Nephron progenitor cell (in vitro differentiated cells): ENCODE measurements at regions not wholly inside any gene's neighbourhood (a gene's known extent, or its start where the extent isn't known, plus 50 kb on each side); places are given as distances from the start of the nearest gene placed in this dataset.
"Not testable (repeated sequence)": the region's sequence is repeated elsewhere in the genome, so short reads cannot be mapped to it uniquely, and the experiment has no call there.

Experiments used
- DNase-seq: peaks from one replicate; pipeline ENCODE4 v3.0.0; 2021
- H3K27ac Mint-ChIP-seq: 2 replicates; pipeline ENCODE4 v1.8.0; 2021; ENCODE audit warnings: mild to moderate bottlenecking, moderate library complexity, mixed read lengths
- H3K27me3 Mint-ChIP-seq: 2 replicates; pipeline ENCODE4 v1.8.0; 2021; ENCODE audit warnings: mild to moderate bottlenecking, low read depth, mixed read lengths; ENCODE audit not compliant: poor library complexity
- H3K36me3 Mint-ChIP-seq: 2 replicates; pipeline ENCODE4 v1.8.0; 2021; ENCODE audit warnings: low read depth, mixed read lengths
- H3K4me1 Mint-ChIP-seq: 2 replicates; pipeline ENCODE4 v1.8.0; 2021; ENCODE audit warnings: mixed read lengths
- H3K4me3 Mint-ChIP-seq: 2 replicates; pipeline ENCODE4 v1.8.0; 2021; ENCODE audit warnings: mild to moderate bottlenecking, moderate library complexity, mixed read lengths
- H3K9me3 Mint-ChIP-seq: 2 replicates; pipeline ENCODE4 v1.8.0; 2021; ENCODE audit warnings: mild to moderate bottlenecking, moderate library complexity, mixed read lengths
- TF ChIP-seq, protein P1 (sequence below): fragments of 200-600 bp; sonication (generic); IDR thresholded peaks from 2 replicates; pipeline ENCODE4 v1.5.0; 2021; ENCODE audit warnings: antibody characterized with exemption

DNA sequence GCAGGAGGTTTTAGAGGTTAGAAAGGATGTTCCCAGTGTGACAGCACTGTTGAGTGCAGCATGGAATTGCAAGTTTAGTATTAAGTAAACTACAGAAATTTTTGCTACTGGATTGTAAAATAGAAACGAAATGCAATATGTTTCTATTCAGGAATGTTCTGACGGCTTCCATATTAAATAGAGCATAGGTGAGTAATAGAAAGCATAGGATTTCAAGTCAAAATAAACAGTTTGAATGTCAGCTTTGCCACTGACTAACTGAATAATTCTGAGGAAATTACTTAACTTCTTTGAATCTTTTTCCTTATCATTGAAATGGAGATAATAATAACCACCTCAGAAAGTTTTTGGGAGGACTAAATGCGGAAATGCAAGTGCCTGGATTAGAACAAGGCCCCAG lies 331.9 kb upstream of the GK2 start:
- H3K36me3 Mint-ChIP-seq = no peaks in the 10 kb centered on the region
- no peak overlapping the region for H3K27ac Mint-ChIP-seq

DNA sequence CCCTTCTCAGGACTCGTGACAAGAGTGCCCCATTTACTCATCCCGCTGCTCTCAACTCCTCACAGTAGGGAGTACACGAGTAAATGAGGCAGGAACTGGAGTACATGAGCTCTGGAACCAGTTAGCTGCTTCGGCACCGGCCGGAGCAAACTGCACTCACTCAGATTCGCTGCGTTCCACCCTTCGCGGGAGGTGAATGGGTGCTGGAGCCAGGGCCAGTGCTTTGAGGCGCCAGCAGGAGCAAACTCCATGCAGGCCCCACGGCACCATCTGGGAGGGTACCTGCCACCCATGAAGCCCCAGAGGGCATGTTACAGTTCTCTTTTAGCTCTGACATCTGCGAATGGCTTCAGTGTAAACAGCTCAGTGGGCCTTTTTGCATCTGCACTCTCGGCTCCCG lies 315.5 kb upstream of the GK2 start:
- no peaks in the 10 kb centered on the region for H3K27me3 Mint-ChIP-seq
- H3K36me3 Mint-ChIP-seq = no peaks in the 10 kb centered on the region
- no peaks in the 10 kb centered on the region for H3K4me1 Mint-ChIP-seq
- peak; percentile 3 for DNase-seq
- TF ChIP-seq, protein P1, sequence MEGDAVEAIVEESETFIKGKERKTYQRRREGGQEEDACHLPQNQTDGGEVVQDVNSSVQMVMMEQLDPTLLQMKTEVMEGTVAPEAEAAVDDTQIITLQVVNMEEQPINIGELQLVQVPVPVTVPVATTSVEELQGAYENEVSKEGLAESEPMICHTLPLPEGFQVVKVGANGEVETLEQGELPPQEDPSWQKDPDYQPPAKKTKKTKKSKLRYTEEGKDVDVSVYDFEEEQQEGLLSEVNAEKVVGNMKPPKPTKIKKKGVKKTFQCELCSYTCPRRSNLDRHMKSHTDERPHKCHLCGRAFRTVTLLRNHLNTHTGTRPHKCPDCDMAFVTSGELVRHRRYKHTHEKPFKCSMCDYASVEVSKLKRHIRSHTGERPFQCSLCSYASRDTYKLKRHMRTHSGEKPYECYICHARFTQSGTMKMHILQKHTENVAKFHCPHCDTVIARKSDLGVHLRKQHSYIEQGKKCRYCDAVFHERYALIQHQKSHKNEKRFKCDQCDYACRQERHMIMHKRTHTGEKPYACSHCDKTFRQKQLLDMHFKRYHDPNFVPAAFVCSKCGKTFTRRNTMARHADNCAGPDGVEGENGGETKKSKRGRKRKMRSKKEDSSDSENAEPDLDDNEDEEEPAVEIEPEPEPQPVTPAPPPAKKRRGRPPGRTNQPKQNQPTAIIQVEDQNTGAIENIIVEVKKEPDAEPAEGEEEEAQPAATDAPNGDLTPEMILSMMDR = no peak
- no peak overlapping the region for H3K27ac Mint-ChIP-seq
- H3K4me3 Mint-ChIP-seq = no peak overlapping the region
- peaks cover 18% of the 10 kb centered on the region for H3K9me3 Mint-ChIP-seq

More for the DNA sequence above, 331.9 kb upstream of the GK2 start:
- TF ChIP-seq, protein P1 = no peak
- H3K4me1 Mint-ChIP-seq = no peaks in the 10 kb centered on the region
- no peaks in the 10 kb centered on the region for H3K9me3 Mint-ChIP-seq
- H3K4me3 Mint-ChIP-seq = no peak overlapping the region
- DNase-seq = no peak
- H3K27me3 Mint-ChIP-seq = peaks cover 2% of the 10 kb centered on the region

DNA sequence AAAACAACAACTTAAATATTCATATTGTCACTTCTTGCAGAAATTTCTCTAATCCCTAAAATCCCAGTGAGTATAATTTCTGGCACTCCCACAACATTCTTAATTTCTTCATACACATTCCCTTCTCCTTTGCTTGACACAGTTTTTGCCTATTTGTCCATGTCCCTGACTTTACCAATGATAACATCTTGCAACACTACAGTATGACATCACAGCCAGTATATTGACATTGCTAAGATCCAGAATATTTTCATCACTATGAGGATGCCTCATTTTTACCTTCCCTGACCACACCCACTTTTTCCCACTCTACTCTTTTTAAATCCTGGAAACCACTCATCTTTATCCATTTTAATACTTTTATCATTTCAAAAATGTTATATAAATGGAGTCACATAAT lies 292.3 kb upstream of the GK2 start:
- no peak overlapping the region for H3K27ac Mint-ChIP-seq
- H3K4me3 Mint-ChIP-seq = no peak overlapping the region
- H3K36me3 Mint-ChIP-seq = peaks cover 6% of the 10 kb centered on the region
- H3K9me3 Mint-ChIP-seq = peaks cover 8% of the 10 kb centered on the region
- TF ChIP-seq, protein P1 = no peak
- peaks cover 4% of the 10 kb centered on the region for H3K27me3 Mint-ChIP-seq
- no peak for DNase-seq
- H3K4me1 Mint-ChIP-seq = no peaks in the 10 kb centered on the region

DNA sequence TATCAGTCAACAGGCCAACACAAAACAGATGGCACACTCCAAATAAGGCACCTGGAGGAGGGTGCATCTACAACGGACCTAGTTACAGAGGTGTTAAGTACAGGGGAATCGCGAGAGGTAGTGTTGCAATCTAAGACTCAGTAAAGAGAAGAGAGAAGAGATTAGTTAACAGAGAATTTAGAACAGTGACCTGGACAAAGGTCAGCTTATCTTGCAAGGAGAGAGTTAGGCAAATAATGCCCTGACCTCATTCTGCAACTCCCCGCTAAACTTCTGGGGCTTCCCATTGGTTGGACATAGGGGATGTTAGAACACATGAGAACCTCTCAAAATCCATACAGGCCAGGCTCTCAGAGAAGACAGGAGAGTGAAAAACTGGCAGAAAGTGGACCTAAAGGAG lies 289.4 kb upstream of the GK2 start:
- Mint-ChIP-seq H3K27me3 (peaks cover 4% of the 10 kb centered on the region), H3K27ac (no peak overlapping the region), H3K9me3 (peaks cover 22% of the 10 kb centered on the region), H3K4me3 (no peak overlapping the region), H3K4me1 (no peaks in the 10 kb centered on the region), H3K36me3 (peaks cover 7% of the 10 kb centered on the region)
- DNase-seq = no peak
- TF ChIP-seq, protein P1 = no peak

DNA sequence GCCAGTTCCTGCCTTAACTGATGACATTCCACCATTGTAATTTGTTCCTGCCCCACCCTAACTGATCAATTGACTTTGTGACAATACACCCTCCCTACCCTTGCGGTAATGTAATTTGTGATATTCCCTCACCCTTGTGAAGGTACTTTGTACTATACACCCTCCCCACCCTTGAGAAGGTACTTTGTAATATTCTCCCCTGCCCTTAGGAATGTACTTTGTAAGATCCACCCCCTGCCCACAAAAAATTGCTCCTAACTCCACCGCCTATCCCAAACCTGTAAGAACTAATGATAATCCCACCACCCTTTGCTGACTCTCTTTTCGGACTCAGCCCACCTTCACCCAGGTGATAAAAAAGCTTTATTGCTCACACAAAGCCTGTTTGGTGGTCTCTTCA lies 288.5 kb upstream of the GK2 start:
- not testable (repeated sequence) for DNase-seq, H3K4me1 Mint-ChIP-seq, H3K36me3 Mint-ChIP-seq, H3K4me3 Mint-ChIP-seq, H3K27ac Mint-ChIP-seq, H3K27me3 Mint-ChIP-seq
- H3K9me3 Mint-ChIP-seq = peaks cover 22% of the 10 kb centered on the region

DNA sequence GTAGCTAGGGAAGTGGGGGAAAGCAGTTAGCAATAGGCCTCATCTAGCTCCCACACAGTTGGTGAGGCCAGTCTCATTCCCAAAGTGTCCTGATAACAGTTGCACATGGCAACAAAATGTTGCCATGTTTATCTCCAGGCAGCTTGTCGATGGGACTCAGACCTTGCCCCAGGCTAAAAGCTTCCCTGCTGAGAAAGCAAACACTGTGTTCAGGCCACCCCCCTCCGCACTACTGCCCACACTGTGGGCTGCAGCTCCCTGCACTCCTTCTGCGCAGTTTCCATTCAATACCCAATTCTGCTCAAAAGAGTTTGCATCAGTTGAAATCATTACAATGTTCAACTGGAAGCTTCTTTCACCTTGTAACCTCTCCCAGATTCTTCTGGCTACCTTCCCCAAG lies 287.8 kb upstream of the GK2 start:
- DNase-seq = no peak

More for the DNA sequence above, 287.8 kb upstream of the GK2 start:
- TF ChIP-seq, protein P1 = no peak
- Mint-ChIP-seq H3K27ac (no peak overlapping the region), H3K4me1 (no peaks in the 10 kb centered on the region), H3K4me3 (no peak overlapping the region), H3K9me3 (peaks cover 22% of the 10 kb centered on the region), H3K27me3 (peaks cover 4% of the 10 kb centered on the region), H3K36me3 (peaks cover 7% of the 10 kb centered on the region)
